ENCODE measurements at regions not wholly inside any gene's neighbourhood (a gene's known extent, or its start where the extent isn't known, plus 50 kb on each side); places are given as distances from the start of the nearest gene placed in this dataset.

DNA sequence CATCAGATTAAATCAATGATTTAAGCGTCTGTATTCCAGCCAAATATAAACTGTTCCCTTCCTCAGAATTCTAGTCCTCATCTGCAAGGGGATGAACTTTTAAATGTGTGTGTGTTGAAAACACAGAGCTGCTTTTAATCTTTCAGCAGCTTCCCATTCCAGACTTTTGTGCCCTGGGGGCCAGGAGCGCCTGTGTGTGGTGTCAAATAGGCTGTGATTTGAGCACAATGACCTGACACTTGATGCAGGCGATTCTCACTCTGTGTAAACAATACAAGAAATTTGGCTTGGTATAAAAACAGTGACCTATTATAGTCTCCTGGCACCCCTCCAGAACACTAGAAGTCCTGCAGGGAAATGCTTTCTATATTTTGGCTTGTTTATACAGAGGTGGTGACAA, 274.6 kb upstream of the ROPN1 start:
- H3K9me3 ChIP-seq (ENCODE audit: control insufficient read depth in 1 of 2, low read length in 2 of 2): no peaks in the 10 kb centered on the region
- H3K4me1 ChIP-seq (ENCODE audit: control insufficient read depth in 1 of 2, insufficient read depth in 2 of 2, low read length in 2 of 2): no peaks in the 10 kb centered on the region
- no peak overlapping the region for H3K27ac ChIP-seq (ENCODE audit: low read depth, low read length)
- no peaks in the 10 kb centered on the region for H3K27me3 ChIP-seq (ENCODE audit: control insufficient read depth in 1 of 2, insufficient read depth in 2 of 2, low read length in 2 of 2)
- H3K9ac ChIP-seq (ENCODE audit: low read depth in 1 of 2, low read length in 2 of 2): no peak overlapping the region
- no peaks in the 10 kb centered on the region for H3K36me3 ChIP-seq (ENCODE audit: control insufficient read depth in 1 of 2, insufficient read depth in 2 of 2, low read length in 2 of 2)
- H3K4me3 ChIP-seq (ENCODE audit: low read depth in 1 of 2, low read length in 2 of 2): no peak overlapping the region

DNA sequence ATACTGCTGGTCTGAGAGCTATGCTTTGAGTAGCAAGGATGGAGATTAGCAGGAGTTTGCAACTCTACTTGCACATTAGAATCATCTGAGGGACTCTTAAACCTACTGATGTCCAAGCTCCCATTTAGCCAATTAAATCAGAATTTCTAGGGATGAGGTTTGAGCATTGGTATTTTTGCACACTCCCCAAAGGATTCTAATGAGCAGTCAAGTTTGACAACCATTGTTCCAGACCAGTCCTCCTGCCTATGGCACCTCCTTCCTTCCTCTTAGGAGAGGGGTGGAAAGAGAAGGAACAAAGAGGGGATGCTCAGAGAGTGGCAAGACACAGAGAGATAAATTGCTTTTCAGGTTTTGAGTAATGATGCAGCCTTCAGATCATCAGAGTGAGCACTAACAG, 275.5 kb upstream of the ROPN1 start:
- no peaks in the 10 kb centered on the region for H3K36me3 ChIP-seq (ENCODE audit: control insufficient read depth in 1 of 2, insufficient read depth in 2 of 2, low read length in 2 of 2)
- no peak overlapping the region for H3K9ac ChIP-seq (ENCODE audit: low read depth in 1 of 2, low read length in 2 of 2)

DNA sequence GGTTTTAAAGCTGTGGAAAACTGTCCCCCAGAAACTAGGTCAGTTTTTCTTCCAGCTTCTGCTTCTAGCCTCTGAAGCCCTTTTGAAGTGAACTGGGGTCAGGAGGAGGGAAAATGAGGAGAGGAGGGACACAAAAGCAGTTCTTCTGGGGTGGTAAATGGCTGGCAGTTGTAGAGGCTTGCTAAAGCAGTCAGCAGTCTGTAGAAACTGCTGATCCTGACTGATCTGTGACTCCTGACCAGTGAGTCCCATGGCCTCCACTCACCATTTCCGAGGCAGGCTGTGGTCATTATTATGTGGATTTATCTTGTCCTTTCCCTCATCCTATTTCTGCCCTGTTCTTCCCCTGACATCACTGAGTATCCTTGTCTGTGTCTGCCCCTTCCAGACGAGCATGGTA, 276.4 kb upstream of the ROPN1 start:
- Histone ChIP-seq H3K4me3 (ENCODE audit: low read depth in 1 of 2, low read length in 2 of 2) (no peak overlapping the region), H3K36me3 (ENCODE audit: control insufficient read depth in 1 of 2, insufficient read depth in 2 of 2, low read length in 2 of 2) (no peaks in the 10 kb centered on the region), H3K27ac (ENCODE audit: low read depth, low read length) (no peak overlapping the region), H3K9me3 (ENCODE audit: control insufficient read depth in 1 of 2, low read length in 2 of 2) (no peaks in the 10 kb centered on the region), H3K9ac (ENCODE audit: low read depth in 1 of 2, low read length in 2 of 2) (no peak overlapping the region), H3K27me3 (ENCODE audit: control insufficient read depth in 1 of 2, insufficient read depth in 2 of 2, low read length in 2 of 2) (no peaks in the 10 kb centered on the region), H3K4me1 (ENCODE audit: control insufficient read depth in 1 of 2, insufficient read depth in 2 of 2, low read length in 2 of 2) (no peaks in the 10 kb centered on the region)

More for the DNA sequence above, 275.5 kb upstream of the ROPN1 start:
- Histone ChIP-seq H3K9me3 (ENCODE audit: control insufficient read depth in 1 of 2, low read length in 2 of 2) (no peaks in the 10 kb centered on the region), H3K4me1 (ENCODE audit: control insufficient read depth in 1 of 2, insufficient read depth in 2 of 2, low read length in 2 of 2) (no peaks in the 10 kb centered on the region), H3K4me3 (ENCODE audit: low read depth in 1 of 2, low read length in 2 of 2) (no peak overlapping the region), H3K27ac (ENCODE audit: low read depth, low read length) (no peak overlapping the region), H3K27me3 (ENCODE audit: control insufficient read depth in 1 of 2, insufficient read depth in 2 of 2, low read length in 2 of 2) (no peaks in the 10 kb centered on the region)

DNA sequence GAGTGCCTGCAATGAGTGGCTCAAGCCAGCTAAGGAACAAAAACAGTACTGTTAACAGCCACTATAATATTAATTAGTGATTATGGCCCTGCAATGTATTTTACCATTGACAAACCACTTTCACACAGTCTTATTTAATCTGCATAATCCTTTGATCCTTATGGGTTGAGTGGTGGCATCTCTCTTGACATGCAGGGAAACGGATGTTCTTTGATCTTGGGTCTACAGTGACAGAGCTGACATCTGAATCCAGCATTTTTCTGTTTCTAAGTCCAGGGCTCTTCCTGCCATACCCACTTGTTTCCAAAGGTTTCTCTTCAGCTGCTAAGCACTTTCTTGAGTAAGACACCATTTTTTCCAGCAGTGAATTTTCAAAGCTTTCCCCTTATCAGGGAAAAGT, 277.7 kb upstream of the ROPN1 start:
- Histone ChIP-seq H3K4me1 (ENCODE audit: control insufficient read depth in 1 of 2, insufficient read depth in 2 of 2, low read length in 2 of 2) (no peaks in the 10 kb centered on the region), H3K27ac (ENCODE audit: low read depth, low read length) (no peak overlapping the region)

DNA sequence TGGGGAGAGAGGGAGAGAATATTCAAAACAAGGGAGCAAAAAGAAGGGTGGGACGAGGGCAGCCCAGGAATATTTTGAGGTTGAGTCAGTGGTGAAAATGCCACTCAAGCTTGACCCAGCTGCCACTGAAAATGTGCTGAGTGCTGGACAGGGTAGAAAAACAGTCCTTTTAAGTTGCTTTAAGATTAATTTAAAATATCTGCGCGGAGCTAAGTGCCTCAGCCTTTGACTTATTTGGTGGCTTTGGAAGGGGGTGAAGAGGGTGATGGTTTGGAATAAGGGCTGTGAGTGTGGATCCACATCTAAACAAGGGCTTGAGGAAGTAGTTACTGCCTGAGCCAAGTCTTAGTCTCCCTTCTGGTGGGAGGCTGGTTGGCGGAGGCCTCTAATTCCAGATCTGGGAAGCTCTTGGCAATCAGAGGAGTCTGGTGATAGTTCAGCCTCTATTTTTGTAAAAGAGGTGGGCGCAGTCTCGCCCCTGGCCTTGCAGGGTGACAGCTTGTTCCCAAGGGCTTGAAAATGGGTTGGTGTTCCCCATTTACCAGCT, 280.8 kb upstream of the ROPN1 start:
- Histone ChIP-seq H3K4me1 (ENCODE audit: control insufficient read depth in 1 of 2, insufficient read depth in 2 of 2, low read length in 2 of 2) (peaks cover 20 to 22% of the 10 kb centered on the region in 2 donors), H3K36me3 (ENCODE audit: control insufficient read depth in 1 of 2, insufficient read depth in 2 of 2, low read length in 2 of 2) (no peaks in the 10 kb centered on the region), H3K9me3 (ENCODE audit: control insufficient read depth in 1 of 2, low read length in 2 of 2) (no peaks in the 10 kb centered on the region), H3K9ac (ENCODE audit: low read depth in 1 of 2, low read length in 2 of 2) (no peak overlapping the region), H3K27ac (ENCODE audit: low read depth, low read length) (no peak overlapping the region), H3K27me3 (ENCODE audit: control insufficient read depth in 1 of 2, insufficient read depth in 2 of 2, low read length in 2 of 2) (no peaks in the 10 kb centered on the region), H3K4me3 (ENCODE audit: low read depth in 1 of 2, low read length in 2 of 2) (no peak overlapping the region)

More for the DNA sequence above, 277.7 kb upstream of the ROPN1 start:
- Histone ChIP-seq H3K4me3 (ENCODE audit: low read depth in 1 of 2, low read length in 2 of 2) (no peak overlapping the region), H3K36me3 (ENCODE audit: control insufficient read depth in 1 of 2, insufficient read depth in 2 of 2, low read length in 2 of 2) (no peaks in the 10 kb centered on the region), H3K9me3 (ENCODE audit: control insufficient read depth in 1 of 2, low read length in 2 of 2) (no peaks in the 10 kb centered on the region), H3K27me3 (ENCODE audit: control insufficient read depth in 1 of 2, insufficient read depth in 2 of 2, low read length in 2 of 2) (no peaks in the 10 kb centered on the region), H3K9ac (ENCODE audit: low read depth in 1 of 2, low read length in 2 of 2) (no peak overlapping the region)

DNA sequence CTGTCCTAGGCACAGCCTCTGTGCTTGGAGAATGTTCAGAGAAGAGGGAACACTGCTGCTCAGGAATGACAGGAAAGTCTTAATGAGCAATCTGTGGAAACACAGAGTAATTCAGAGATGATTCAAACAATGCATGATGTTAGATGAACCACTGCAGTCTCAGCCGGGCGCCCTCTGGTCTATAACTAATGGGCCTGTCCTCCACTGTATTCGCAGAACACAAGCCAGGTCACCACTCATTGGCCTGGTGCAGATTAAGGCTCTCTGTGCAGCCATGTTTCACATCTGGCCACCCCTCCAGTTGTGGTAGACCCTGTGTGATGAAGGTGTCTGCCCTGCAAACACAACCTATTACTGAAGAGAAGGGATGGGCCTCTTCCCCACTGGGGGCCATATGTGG, 281.7 kb upstream of the ROPN1 start:
- Histone ChIP-seq H3K9me3 (ENCODE audit: control insufficient read depth in 1 of 2, low read length in 2 of 2) (no peaks in the 10 kb centered on the region), H3K9ac (ENCODE audit: low read depth in 1 of 2, low read length in 2 of 2) (no peak overlapping the region), H3K36me3 (ENCODE audit: control insufficient read depth in 1 of 2, insufficient read depth in 2 of 2, low read length in 2 of 2) (no peaks in the 10 kb centered on the region), H3K27me3 (ENCODE audit: control insufficient read depth in 1 of 2, insufficient read depth in 2 of 2, low read length in 2 of 2) (no peaks in the 10 kb centered on the region), H3K4me3 (ENCODE audit: low read depth in 1 of 2, low read length in 2 of 2) (no peak overlapping the region), H3K27ac (ENCODE audit: low read depth, low read length) (no peak overlapping the region), H3K4me1 (ENCODE audit: control insufficient read depth in 1 of 2, insufficient read depth in 2 of 2, low read length in 2 of 2) (peaks cover 21 to 22% of the 10 kb centered on the region in 2 donors)

DNA sequence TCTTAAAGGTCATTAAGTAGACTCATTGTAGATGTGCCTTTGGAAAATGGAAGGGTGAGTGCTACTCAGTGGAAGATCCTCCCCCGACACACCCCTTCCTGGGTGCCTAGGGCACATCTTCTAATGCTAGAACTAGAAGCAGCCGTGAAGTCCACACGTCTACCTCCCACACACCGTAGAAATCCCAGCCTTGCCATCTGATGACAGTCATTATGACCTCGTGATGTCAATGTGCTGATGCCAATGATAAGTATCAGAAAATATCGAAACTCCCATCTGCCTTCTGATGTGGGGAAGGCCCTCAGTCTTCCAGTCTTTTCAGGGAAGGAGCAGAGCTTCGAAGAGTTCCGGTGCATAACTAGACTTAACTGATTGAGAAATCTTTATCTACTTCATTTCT, 282.1 kb upstream of the ROPN1 start:
- Histone ChIP-seq H3K4me1 (ENCODE audit: control insufficient read depth in 1 of 2, insufficient read depth in 2 of 2, low read length in 2 of 2) (peaks cover 21 to 22% of the 10 kb centered on the region in 2 donors), H3K27me3 (ENCODE audit: control insufficient read depth in 1 of 2, insufficient read depth in 2 of 2, low read length in 2 of 2) (no peaks in the 10 kb centered on the region), H3K27ac (ENCODE audit: low read depth, low read length) (no peak overlapping the region), H3K36me3 (ENCODE audit: control insufficient read depth in 1 of 2, insufficient read depth in 2 of 2, low read length in 2 of 2) (no peaks in the 10 kb centered on the region), H3K9ac (ENCODE audit: low read depth in 1 of 2, low read length in 2 of 2) (no peak overlapping the region), H3K9me3 (ENCODE audit: control insufficient read depth in 1 of 2, low read length in 2 of 2) (no peaks in the 10 kb centered on the region), H3K4me3 (ENCODE audit: low read depth in 1 of 2, low read length in 2 of 2) (no peak overlapping the region)

DNA sequence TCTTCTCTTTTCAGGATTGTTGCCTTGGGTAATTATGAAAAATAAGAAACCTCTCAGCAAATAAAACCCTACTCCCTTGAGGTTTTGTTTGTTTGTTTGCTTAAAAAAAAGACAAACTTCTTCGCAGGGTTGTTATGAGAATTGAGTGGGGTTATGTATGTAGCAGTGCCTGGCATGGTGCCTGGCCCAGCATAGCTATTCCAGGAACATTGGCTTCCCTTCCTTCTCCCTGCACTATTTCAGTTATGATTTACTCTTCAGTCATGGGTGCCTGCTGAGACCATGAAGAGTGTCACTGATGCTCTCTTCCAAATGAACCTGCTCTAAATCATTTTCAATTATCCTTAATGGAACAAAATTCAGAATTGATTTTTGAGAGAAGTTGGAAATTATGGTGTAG, 283.5 kb upstream of the ROPN1 start:
- Histone ChIP-seq H3K27me3 (ENCODE audit: control insufficient read depth in 1 of 2, insufficient read depth in 2 of 2, low read length in 2 of 2) (no peaks in the 10 kb centered on the region), H3K27ac (ENCODE audit: low read depth, low read length) (no peak overlapping the region), H3K4me1 (ENCODE audit: control insufficient read depth in 1 of 2, insufficient read depth in 2 of 2, low read length in 2 of 2) (peaks cover 21 to 22% of the 10 kb centered on the region in 2 donors)

DNA sequence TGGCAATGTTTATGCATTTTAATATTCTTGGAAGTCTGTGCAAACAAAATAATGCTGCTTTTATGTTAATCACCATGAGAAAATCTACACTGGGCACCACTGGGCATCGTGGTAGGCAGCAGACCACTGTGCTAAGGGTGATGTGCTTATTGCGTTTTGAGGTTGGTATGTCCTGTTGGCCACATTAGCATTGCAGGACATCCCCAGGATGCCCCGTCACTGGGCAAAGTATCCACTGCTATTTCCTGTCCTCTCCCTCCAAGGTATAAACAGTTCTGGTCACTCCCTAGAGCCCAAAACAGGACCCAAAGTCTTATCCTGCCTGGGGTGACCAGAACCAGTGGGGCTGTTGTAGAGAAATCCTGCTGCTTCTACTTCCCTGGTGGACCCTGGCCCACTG, 284.2 kb upstream of the ROPN1 start:
- Histone ChIP-seq H3K36me3 (ENCODE audit: control insufficient read depth in 1 of 2, insufficient read depth in 2 of 2, low read length in 2 of 2) (no peaks in the 10 kb centered on the region), H3K9ac (ENCODE audit: low read depth in 1 of 2, low read length in 2 of 2) (no peak overlapping the region), H3K4me1 (ENCODE audit: control insufficient read depth in 1 of 2, insufficient read depth in 2 of 2, low read length in 2 of 2) (peaks cover 21 to 22% of the 10 kb centered on the region in 2 donors), H3K27ac (ENCODE audit: low read depth, low read length) (no peak overlapping the region), H3K4me3 (ENCODE audit: low read depth in 1 of 2, low read length in 2 of 2) (no peak overlapping the region), H3K27me3 (ENCODE audit: control insufficient read depth in 1 of 2, insufficient read depth in 2 of 2, low read length in 2 of 2) (no peaks in the 10 kb centered on the region), H3K9me3 (ENCODE audit: control insufficient read depth in 1 of 2, low read length in 2 of 2) (no peaks in the 10 kb centered on the region)

More for the DNA sequence above, 283.5 kb upstream of the ROPN1 start:
- Histone ChIP-seq H3K36me3 (ENCODE audit: control insufficient read depth in 1 of 2, insufficient read depth in 2 of 2, low read length in 2 of 2) (no peaks in the 10 kb centered on the region), H3K9me3 (ENCODE audit: control insufficient read depth in 1 of 2, low read length in 2 of 2) (no peaks in the 10 kb centered on the region), H3K4me3 (ENCODE audit: low read depth in 1 of 2, low read length in 2 of 2) (no peak overlapping the region), H3K9ac (ENCODE audit: low read depth in 1 of 2, low read length in 2 of 2) (no peak overlapping the region)

DNA sequence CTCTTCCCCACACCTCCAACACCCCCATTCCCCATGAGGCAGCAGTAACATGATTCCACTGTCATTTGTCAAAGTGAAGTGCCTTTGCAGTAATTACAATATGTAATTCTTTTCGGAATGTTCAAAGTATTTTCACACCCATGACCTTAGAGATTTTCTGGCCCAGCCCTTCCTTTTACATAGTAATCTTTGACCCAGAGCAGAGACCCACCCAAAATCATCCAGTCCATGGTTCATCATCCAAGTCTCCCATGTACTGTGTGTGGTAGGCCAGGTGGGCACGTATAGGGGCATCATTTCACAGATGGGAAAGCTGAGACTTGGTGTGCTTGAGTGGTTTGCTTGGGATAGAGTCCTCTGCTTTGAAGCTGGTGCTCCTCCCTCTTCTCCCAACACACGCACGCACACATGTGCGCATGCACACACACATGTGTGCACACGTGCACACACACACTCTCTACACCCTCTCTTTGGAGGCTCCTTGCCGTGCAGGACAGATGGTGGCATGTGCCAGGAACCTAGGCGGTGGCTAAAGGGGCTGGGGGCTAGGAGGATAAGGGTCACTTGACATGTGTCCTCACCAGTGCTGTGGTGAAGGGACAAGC, 284.7 kb upstream of the ROPN1 start:
- H3K27me3 ChIP-seq (ENCODE audit: control insufficient read depth in 1 of 2, insufficient read depth in 2 of 2, low read length in 2 of 2): no peaks in the 10 kb centered on the region
- H3K9ac ChIP-seq (ENCODE audit: low read depth in 1 of 2, low read length in 2 of 2): no peak overlapping the region
- H3K27ac ChIP-seq (ENCODE audit: low read depth, low read length): no peak overlapping the region
- peaks cover 21 to 22% of the 10 kb centered on the region in 2 donors for H3K4me1 ChIP-seq (ENCODE audit: control insufficient read depth in 1 of 2, insufficient read depth in 2 of 2, low read length in 2 of 2)
- H3K9me3 ChIP-seq (ENCODE audit: control insufficient read depth in 1 of 2, low read length in 2 of 2): no peaks in the 10 kb centered on the region
- no peak overlapping the region for H3K4me3 ChIP-seq (ENCODE audit: low read depth in 1 of 2, low read length in 2 of 2)
- no peaks in the 10 kb centered on the region for H3K36me3 ChIP-seq (ENCODE audit: control insufficient read depth in 1 of 2, insufficient read depth in 2 of 2, low read length in 2 of 2)

Data from duodenal mucosa (tissue), 2 donors.